A673 (cell line): ENCODE measurements at regions not wholly inside any gene's neighbourhood (a gene's known extent, or its start where the extent isn't known, plus 50 kb on each side); places are given as distances from the start of the nearest gene placed in this dataset.

Experiments used
- CTCF ChIP-seq: fragments of 300-800, 200-600 bp; sonication (generic); conservative IDR thresholded peaks from 2 replicates; pipeline ENCODE4 v1.5.1; 2017; ENCODE audit warnings: low read depth, mild to moderate bottlenecking, antibody characterized with exemption, low read length, moderate library complexity, mixed read lengths
- EZH2 ChIP-seq: fragments of 200-600 bp; sonication (generic); IDR thresholded peaks from 2 replicates; pipeline ENCODE4 v1.6.1; 2017; ENCODE audit warnings: borderline replicate concordance, low read depth, mild to moderate bottlenecking, mixed read lengths, antibody characterized with exemption, low read length; ENCODE audit not compliant: poor library complexity, severe bottlenecking

- TF ChIP-seq CTCF = no peak
- TF ChIP-seq EZH2 = no peak
These were observed 350.6 kb downstream of the ETS1 start for GRCh38 chr11:128236506-128237498.
